AG10803 (cell line): ENCODE measurements at regions not wholly inside any gene's neighbourhood (a gene's known extent, or its start where the extent isn't known, plus 50 kb on each side); places are given as distances from the start of the nearest gene placed in this dataset.

Experiments used
- DNase-seq: peaks from one replicate; pipeline ENCODE4 v3.0.0; 2010; ENCODE audit warnings: low read depth
- H3K4me3 ChIP-seq: 2 replicates; pipeline ENCODE4 v1.5.1; 2011; ENCODE audit warnings: mild to moderate bottlenecking, low read length, control low read depth
- CTCF ChIP-seq: conservative IDR thresholded peaks from 2 replicates; pipeline ENCODE4 v1.5.1; 2011; ENCODE audit warnings: mild to moderate bottlenecking, low read length, control low read depth, inconsistent platforms

- no peak overlapping the region for H3K4me3 ChIP-seq
- no peak for TF ChIP-seq CTCF
- no peak for DNase-seq
Observed at GRCh38 chr4:160127211-160127610, 1024.3 kb downstream of the RAPGEF2 start.

DNA sequence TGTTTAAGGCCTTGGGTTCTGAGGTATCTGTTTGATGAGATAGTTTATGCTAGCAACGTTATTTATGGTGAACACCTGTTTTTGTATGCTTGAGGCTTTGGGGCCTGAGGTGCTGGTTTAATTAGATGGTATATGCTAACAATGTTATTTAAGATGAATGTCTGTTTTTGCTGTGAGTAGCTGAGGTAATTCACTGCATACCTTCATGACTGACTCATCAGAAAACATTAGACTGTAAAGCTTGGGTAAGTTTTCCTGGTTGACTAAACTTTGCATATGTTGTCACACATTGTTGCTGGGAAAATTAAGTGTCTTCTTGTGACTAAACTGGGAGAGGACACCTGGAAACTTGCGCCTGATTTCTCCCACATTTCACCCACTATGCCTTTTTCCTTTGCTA lies 1026.6 kb downstream of the RAPGEF2 start:
- no peak for DNase-seq
- no peak for TF ChIP-seq CTCF
- no peak overlapping the region for H3K4me3 ChIP-seq

GRCh38 chr4:160136021-160136420 lies 1033.1 kb downstream of the RAPGEF2 start:
- no peak for DNase-seq
- no peak for TF ChIP-seq CTCF
- H3K4me3 ChIP-seq: no peak overlapping the region

DNA sequence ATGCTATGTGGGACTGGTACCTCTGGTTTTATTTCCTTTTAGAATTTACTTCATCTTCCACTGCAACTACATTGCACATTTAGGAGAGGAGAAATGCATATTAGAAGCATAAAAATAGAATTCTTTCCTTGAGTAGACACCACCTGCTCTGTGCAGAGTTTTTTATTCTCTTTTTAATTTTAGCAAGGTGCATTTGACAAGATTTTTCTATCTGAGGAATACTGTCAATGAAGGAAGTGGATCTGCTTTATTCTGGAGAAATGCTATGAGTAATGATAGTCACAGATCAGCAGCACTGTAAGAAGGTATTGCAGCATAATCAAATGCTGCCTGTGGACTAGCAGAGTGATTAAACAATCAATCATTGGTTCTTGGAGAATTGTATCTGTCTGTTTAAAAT lies 1038.3 kb downstream of the RAPGEF2 start:
- DNase-seq: no peak
- no peak for TF ChIP-seq CTCF
- no peak overlapping the region for H3K4me3 ChIP-seq

- DNase-seq: no peak
- TF ChIP-seq CTCF: no peak
- no peak overlapping the region for H3K4me3 ChIP-seq
Observed at GRCh38 chr4:160142579-160142978, 1039.7 kb downstream of the RAPGEF2 start.

- H3K4me3 ChIP-seq: no peak overlapping the region
- no peak for DNase-seq
- TF ChIP-seq CTCF: no peak
Observed at GRCh38 chr4:160143574-160143973, 1040.7 kb downstream of the RAPGEF2 start.

DNA sequence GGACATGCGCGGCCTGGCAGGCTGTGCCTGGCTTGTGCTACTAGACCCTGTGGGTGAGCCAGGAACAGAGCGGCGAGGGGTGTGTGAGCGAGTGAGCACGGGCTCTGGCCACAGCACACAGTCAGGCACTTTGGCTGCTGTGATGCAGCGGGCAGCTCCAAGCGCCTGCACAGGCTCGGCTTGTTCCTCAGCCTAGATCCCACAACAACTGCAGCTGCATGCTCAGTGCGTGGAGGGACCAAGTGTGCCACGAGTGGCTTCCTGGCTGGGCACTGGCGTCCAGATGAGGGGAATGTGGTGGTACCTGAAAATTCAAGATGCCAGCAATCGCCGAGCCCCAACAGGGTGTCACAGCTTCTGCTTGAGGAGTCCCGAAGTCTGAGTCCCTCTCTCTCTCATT lies 1056.6 kb downstream of the RAPGEF2 start:
- no peak for DNase-seq
- no peak for TF ChIP-seq CTCF

More for the DNA sequence above, 1056.6 kb downstream of the RAPGEF2 start:
- H3K4me3 ChIP-seq: no peak overlapping the region
